ENCODE measurements at regions not wholly inside any gene's neighbourhood (a gene's known extent, or its start where the extent isn't known, plus 50 kb on each side); places are given as distances from the start of the nearest gene placed in this dataset.

DNA sequence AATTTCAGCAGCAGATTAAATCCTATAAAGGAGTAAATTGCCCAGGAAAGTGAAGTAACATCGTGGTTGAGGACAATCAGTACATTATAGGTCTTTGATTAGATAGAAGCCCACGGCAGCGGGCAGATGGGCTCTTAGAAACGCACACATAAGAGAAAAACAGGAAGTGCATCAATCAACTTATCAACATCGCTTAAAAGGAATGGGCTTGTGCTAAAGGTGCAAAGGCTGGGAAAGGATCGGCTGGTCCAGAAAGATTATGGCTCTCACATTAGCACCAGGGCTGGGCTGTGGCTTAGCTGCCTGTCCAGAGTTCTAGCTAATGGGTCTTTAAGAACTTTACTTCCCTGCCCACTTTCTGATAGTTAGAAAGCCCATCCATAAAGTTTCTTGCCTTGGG lies 292.0 kb upstream of the TNRC6C start:
- no peak for TF ChIP-seq POLR2A (IDR thresholded peaks at IDR 0.05)
- TF ChIP-seq, protein P1, sequence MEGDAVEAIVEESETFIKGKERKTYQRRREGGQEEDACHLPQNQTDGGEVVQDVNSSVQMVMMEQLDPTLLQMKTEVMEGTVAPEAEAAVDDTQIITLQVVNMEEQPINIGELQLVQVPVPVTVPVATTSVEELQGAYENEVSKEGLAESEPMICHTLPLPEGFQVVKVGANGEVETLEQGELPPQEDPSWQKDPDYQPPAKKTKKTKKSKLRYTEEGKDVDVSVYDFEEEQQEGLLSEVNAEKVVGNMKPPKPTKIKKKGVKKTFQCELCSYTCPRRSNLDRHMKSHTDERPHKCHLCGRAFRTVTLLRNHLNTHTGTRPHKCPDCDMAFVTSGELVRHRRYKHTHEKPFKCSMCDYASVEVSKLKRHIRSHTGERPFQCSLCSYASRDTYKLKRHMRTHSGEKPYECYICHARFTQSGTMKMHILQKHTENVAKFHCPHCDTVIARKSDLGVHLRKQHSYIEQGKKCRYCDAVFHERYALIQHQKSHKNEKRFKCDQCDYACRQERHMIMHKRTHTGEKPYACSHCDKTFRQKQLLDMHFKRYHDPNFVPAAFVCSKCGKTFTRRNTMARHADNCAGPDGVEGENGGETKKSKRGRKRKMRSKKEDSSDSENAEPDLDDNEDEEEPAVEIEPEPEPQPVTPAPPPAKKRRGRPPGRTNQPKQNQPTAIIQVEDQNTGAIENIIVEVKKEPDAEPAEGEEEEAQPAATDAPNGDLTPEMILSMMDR (IDR thresholded peaks at IDR 0.05) = no peak

All from transverse colon (tissue), 3 donors.